Panc1 (cell line): ENCODE measurements at regions not wholly inside any gene's neighbourhood (a gene's known extent, or its start where the extent isn't known, plus 50 kb on each side); places are given as distances from the start of the nearest gene placed in this dataset.

Experiments used
- ATAC-seq: fragments of 200-7000 bp; cut with Tn5 transposase; 2 replicates; pipeline ENCODE4 v1.9.1; 2020; ENCODE audit warnings: mild to moderate bottlenecking, moderate library complexity
- BruUV-seq: library from RNA; stranded (reverse); fragments of 400-500 nt; replicated peaks from 2 replicates; lab custom pipeline; 2021; lab: Mats Ljungman, UMichigan
- CTCF ChIA-PET: fragments of 300-600 bp; sonication (Branson Sonifier 250); formaldehyde crosslinking; loops from one replicate; lab custom pipeline; 2022; ENCODE audit warnings: antibody characterized with exemption; lab: Charles Lee
- POLR2A ChIA-PET: fragments of 300-600 bp; sonication (Branson Sonifier 250); formaldehyde crosslinking; loops from one replicate; lab custom pipeline; 2022; ENCODE audit warnings: antibody characterized with exemption; lab: Charles Lee
- DNase-seq: peaks from one replicate; pipeline ENCODE4 v3.0.0-alpha.2; 2010; ENCODE audit warnings: low read depth, low spot score
- H3K27ac ChIP-seq: 2 replicates; pipeline ENCODE4 v1.5.1; 2011; ENCODE audit warnings: mild to moderate bottlenecking, low read length, inconsistent platforms
- H3K27me3 ChIP-seq: fragments of 200-500 bp; sonication (Bioruptor generic); 2 replicates; pipeline ENCODE4 v1.6.0; 2014; ENCODE audit warnings: low read length, inconsistent platforms; ENCODE audit not compliant: control insufficient read depth, insufficient read depth
- H3K36me3 ChIP-seq: fragments of 200-500 bp; sonication (Bioruptor generic); 2 replicates; pipeline ENCODE4 v1.5.1; 2014; ENCODE audit warnings: inconsistent platforms, mild to moderate bottlenecking, low read length, moderate library complexity; ENCODE audit not compliant: control insufficient read depth, insufficient read depth
- H3K4me1 ChIP-seq: 2 replicates; pipeline ENCODE4 v1.5.1; 2011; ENCODE audit warnings: inconsistent platforms, mild to moderate bottlenecking, low read length, moderate library complexity; ENCODE audit not compliant: control insufficient read depth, insufficient read depth
- H3K4me3 ChIP-seq, 2 experiments: 2 replicates each; pipeline ENCODE4 v1.5.1; 2011 to 2012; ENCODE audit warnings: low read depth in 2 of 2, low read length in 2 of 2, mild to moderate bottlenecking in 2 of 2, inconsistent platforms in 1 of 2, moderate library complexity in 1 of 2
- H3K9me3 ChIP-seq: fragments of 200-500 bp; sonication (Bioruptor generic); 2 replicates; pipeline ENCODE4 v1.5.1; 2014; ENCODE audit warnings: low read depth, mild to moderate bottlenecking, inconsistent platforms, low read length, moderate library complexity; ENCODE audit not compliant: control insufficient read depth, insufficient read depth
- POLR2AphosphoS5 ChIP-seq: IDR thresholded peaks from 2 replicates; pipeline ENCODE4 v1.6.1; 2012; ENCODE audit warnings: mild to moderate bottlenecking, low read depth, low read length, moderate library complexity
- SIN3A ChIP-seq: IDR thresholded peaks from 2 replicates; pipeline ENCODE4 v1.6.1; 2012; ENCODE audit warnings: low read depth, mild to moderate bottlenecking, low read length, moderate library complexity, borderline replicate concordance; ENCODE audit not compliant: insufficient read depth
- TCF7L2 ChIP-seq: IDR thresholded peaks from 2 replicates; pipeline ENCODE4 v1.6.1; 2011; ENCODE audit warnings: mild to moderate bottlenecking, low read depth, low read length, inconsistent platforms
- in situ Hi-C: cut with HindIII; loops from 2 replicates; pipeline ENCODE4 v1.10.0; 2016; ENCODE audit warnings: low sequenced_read_pairs, low pct_unique_long_range_greater_than_20kb
- intact Hi-C: fragments of 100-400 bp; cut with micrococcal nuclease; formaldehyde crosslinking; loops from one replicate; pipeline ENCODE4 v1.10.0; 2022; ENCODE audit not compliant: unreplicated experiment
- TF ChIP-seq, protein P1 (sequence below): fragments of 450-650 bp; IDR thresholded peaks from 2 replicates; pipeline ENCODE4 v1.5.1; 2017; ENCODE audit warnings: mild to moderate bottlenecking
- TF ChIP-seq, protein P2 (sequence below), 2 experiments: IDR thresholded peaks; 2 replicates each; pipeline ENCODE4 v1.6.1; 2011 to 2012; ENCODE audit warnings: low read depth in 2 of 2, control low read depth in 1 of 2, low read length in 1 of 2, mild to moderate bottlenecking in 1 of 2, moderate library complexity in 1 of 2; ENCODE audit not compliant: insufficient read depth in 1 of 2

DNA sequence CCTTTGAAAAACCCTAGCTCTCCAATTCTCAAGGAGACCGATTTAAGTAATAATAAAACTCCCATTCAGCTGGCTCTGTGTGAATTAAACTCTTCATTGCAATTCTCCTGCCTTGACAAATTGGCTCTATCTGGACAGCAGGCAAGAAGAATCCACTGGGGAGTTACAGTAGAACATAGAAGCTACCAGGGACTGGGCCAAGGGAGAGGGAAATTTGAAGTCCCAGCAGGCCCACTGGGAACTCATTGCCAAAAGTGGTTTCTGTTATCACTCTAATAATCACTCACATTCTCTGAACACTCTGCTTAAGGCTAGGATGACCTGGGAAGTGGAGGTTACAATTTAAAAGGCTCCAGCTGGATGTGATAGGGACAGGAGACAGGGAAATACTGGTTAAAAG, 384.5 kb upstream of the CCDC196 start:
- ChIA-PET CTCF (no interaction called here), POLR2A (interaction anchor here (0.6 kb wide), 1 partner anchor 660 kb away, joined by 3 read pairs; no protein-coding TSS in a partner anchor)
- Histone ChIP-seq H3K9me3 (no peaks in the 10 kb centered on the region), H3K36me3 (no peaks in the 10 kb centered on the region), H3K27me3 (no peaks in the 10 kb centered on the region), H3K4me3 (no peak overlapping the region), H3K4me1 (no peaks in the 10 kb centered on the region), H3K27ac (no peak overlapping the region)
- ATAC-seq (no peak), DNase-seq (no peak)
- intact Hi-C loops, result no loop called here
- no TSS peak for BruUV-seq
- in situ Hi-C loops, result no loop called here
- no peak for TF ChIP-seq SIN3A
- no peak for TF ChIP-seq POLR2AphosphoS5
- TF ChIP-seq, protein P1, sequence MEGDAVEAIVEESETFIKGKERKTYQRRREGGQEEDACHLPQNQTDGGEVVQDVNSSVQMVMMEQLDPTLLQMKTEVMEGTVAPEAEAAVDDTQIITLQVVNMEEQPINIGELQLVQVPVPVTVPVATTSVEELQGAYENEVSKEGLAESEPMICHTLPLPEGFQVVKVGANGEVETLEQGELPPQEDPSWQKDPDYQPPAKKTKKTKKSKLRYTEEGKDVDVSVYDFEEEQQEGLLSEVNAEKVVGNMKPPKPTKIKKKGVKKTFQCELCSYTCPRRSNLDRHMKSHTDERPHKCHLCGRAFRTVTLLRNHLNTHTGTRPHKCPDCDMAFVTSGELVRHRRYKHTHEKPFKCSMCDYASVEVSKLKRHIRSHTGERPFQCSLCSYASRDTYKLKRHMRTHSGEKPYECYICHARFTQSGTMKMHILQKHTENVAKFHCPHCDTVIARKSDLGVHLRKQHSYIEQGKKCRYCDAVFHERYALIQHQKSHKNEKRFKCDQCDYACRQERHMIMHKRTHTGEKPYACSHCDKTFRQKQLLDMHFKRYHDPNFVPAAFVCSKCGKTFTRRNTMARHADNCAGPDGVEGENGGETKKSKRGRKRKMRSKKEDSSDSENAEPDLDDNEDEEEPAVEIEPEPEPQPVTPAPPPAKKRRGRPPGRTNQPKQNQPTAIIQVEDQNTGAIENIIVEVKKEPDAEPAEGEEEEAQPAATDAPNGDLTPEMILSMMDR, result no peak
- TF ChIP-seq TCF7L2, result no peak
- TF ChIP-seq, protein P2, sequence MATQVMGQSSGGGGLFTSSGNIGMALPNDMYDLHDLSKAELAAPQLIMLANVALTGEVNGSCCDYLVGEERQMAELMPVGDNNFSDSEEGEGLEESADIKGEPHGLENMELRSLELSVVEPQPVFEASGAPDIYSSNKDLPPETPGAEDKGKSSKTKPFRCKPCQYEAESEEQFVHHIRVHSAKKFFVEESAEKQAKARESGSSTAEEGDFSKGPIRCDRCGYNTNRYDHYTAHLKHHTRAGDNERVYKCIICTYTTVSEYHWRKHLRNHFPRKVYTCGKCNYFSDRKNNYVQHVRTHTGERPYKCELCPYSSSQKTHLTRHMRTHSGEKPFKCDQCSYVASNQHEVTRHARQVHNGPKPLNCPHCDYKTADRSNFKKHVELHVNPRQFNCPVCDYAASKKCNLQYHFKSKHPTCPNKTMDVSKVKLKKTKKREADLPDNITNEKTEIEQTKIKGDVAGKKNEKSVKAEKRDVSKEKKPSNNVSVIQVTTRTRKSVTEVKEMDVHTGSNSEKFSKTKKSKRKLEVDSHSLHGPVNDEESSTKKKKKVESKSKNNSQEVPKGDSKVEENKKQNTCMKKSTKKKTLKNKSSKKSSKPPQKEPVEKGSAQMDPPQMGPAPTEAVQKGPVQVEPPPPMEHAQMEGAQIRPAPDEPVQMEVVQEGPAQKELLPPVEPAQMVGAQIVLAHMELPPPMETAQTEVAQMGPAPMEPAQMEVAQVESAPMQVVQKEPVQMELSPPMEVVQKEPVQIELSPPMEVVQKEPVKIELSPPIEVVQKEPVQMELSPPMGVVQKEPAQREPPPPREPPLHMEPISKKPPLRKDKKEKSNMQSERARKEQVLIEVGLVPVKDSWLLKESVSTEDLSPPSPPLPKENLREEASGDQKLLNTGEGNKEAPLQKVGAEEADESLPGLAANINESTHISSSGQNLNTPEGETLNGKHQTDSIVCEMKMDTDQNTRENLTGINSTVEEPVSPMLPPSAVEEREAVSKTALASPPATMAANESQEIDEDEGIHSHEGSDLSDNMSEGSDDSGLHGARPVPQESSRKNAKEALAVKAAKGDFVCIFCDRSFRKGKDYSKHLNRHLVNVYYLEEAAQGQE (IDR thresholded peaks at IDR 0.05; ENCODE audit: insufficient read depth in 1 of 2, low read depth in 2 of 2, low read length in 1 of 2), result no peak

DNA sequence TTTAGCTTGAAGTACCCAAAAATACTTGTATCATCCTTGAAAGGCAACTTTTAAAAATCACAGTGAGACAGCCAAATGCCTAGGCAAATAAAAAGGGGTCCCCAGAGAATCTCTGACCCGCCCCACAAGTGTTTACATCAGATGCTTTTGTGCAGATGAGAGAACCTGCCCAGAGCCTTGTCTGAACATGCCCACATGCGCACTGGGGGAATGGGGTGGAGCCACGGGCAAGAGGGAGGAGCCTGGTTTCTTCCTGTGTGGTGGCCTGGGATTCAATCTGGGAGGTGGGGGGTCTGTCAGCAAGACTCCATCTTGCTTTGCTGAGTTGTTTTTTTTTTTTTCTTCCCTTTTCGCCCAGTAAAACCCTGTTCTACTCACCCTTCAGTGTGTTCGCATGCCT, 381.7 kb upstream of the CCDC196 start:
- intact Hi-C loops (no loop called here), in situ Hi-C loops (no loop called here)
- Histone ChIP-seq H3K27me3 (no peaks in the 10 kb centered on the region; the same call in none of the 2 replicates), H3K4me3 (no peak overlapping the region), H3K36me3 (no peaks in the 10 kb centered on the region), H3K4me1 (no peaks in the 10 kb centered on the region), H3K27ac (no peak overlapping the region), H3K9me3 (no peaks in the 10 kb centered on the region)
- BruUV-seq, result no TSS peak
- DNase-seq (no peak), ATAC-seq (no peak)
- TF ChIP-seq TCF7L2 (no peak), SIN3A (no peak), POLR2AphosphoS5 (no peak)
- TF ChIP-seq, protein P2 (IDR thresholded peaks at IDR 0.05; ENCODE audit: insufficient read depth in 1 of 2, low read depth in 2 of 2, low read length in 1 of 2), result no peak
- TF ChIP-seq, protein P1, result no peak
- ChIA-PET CTCF (no interaction called here), POLR2A (no interaction called here)
